ENCODE measurements at regions not wholly inside any gene's neighbourhood (a gene's known extent, or its start where the extent isn't known, plus 50 kb on each side); places are given as distances from the start of the nearest gene placed in this dataset.

GRCh38 chr16:86091976-86092375, 193.0 kb downstream of the IRF8 start:
- FAIRE-seq: no peak
- peaks cover 4% of the 10 kb centered on the region for H3K27me3 ChIP-seq (ENCODE audit: insufficient read depth, low read length)

GRCh38 chr16:86092586-86093480, 193.9 kb downstream of the IRF8 start:
- TF ChIP-seq, protein P1, sequence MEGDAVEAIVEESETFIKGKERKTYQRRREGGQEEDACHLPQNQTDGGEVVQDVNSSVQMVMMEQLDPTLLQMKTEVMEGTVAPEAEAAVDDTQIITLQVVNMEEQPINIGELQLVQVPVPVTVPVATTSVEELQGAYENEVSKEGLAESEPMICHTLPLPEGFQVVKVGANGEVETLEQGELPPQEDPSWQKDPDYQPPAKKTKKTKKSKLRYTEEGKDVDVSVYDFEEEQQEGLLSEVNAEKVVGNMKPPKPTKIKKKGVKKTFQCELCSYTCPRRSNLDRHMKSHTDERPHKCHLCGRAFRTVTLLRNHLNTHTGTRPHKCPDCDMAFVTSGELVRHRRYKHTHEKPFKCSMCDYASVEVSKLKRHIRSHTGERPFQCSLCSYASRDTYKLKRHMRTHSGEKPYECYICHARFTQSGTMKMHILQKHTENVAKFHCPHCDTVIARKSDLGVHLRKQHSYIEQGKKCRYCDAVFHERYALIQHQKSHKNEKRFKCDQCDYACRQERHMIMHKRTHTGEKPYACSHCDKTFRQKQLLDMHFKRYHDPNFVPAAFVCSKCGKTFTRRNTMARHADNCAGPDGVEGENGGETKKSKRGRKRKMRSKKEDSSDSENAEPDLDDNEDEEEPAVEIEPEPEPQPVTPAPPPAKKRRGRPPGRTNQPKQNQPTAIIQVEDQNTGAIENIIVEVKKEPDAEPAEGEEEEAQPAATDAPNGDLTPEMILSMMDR (IDR thresholded peaks at IDR 0.05; ENCODE audit: insufficient read depth, low read depth, low read length): no peak
- TF ChIP-seq EZH2 (IDR thresholded peaks at IDR 0.05; ENCODE audit: insufficient read depth, low read length): no peak
- no peaks in the 10 kb centered on the region for H3K4me1 Mint-ChIP-seq (ENCODE audit: low read depth, unreplicated experiment)
- Histone ChIP-seq H3K4me2 (ENCODE audit: low read length) (no peak overlapping the region), H3K27me3 (ENCODE audit: insufficient read depth, low read length) (peaks cover 4% of the 10 kb centered on the region), H3K4me3 (ENCODE audit: insufficient read depth, low read depth, low read length) (no peak overlapping the region), H3K4me1 (ENCODE audit: insufficient read depth, low read length) (no peaks in the 10 kb centered on the region), H3K79me2 (ENCODE audit: insufficient read depth, low read length) (no peaks in the 10 kb centered on the region), H3K9ac (ENCODE audit: low read length) (no peak overlapping the region), H3K9me3 (ENCODE audit: insufficient read depth, low read depth, low read length) (no peaks in the 10 kb centered on the region), H4K20me1 (ENCODE audit: insufficient read depth, low read length) (no peaks in the 10 kb centered on the region), H3K36me3 (ENCODE audit: insufficient read depth, low read length) (no peaks in the 10 kb centered on the region), H3K27ac (ENCODE audit: low read depth, low read length) (no peak overlapping the region), H2AFZ (ENCODE audit: low read depth, low read length) (no peak overlapping the region)
- H3K4me3 Mint-ChIP-seq (ENCODE audit: unreplicated experiment): no peak overlapping the region
- H3K36me3 Mint-ChIP-seq (ENCODE audit: low read depth, unreplicated experiment): no peaks in the 10 kb centered on the region
- H3K27ac Mint-ChIP-seq (ENCODE audit: unreplicated experiment): no peak overlapping the region
- no peak for DNase-seq (ENCODE audit: low read depth)
- peaks cover 4% of the 10 kb centered on the region for H3K9me3 Mint-ChIP-seq (ENCODE audit: unreplicated experiment)
- no peak for FAIRE-seq
- H3K27me3 Mint-ChIP-seq (ENCODE audit: low read depth, unreplicated experiment): peaks cover 47% of the 10 kb centered on the region

More at GRCh38 chr16:86091976-86092375, 193.0 kb downstream of the IRF8 start:
- Mint-ChIP-seq H3K4me3 (ENCODE audit: unreplicated experiment) (no peak overlapping the region), H3K27me3 (ENCODE audit: low read depth, unreplicated experiment) (peaks cover 53% of the 10 kb centered on the region), H3K27ac (ENCODE audit: unreplicated experiment) (no peak overlapping the region), H3K36me3 (ENCODE audit: low read depth, unreplicated experiment) (no peaks in the 10 kb centered on the region), H3K4me1 (ENCODE audit: low read depth, unreplicated experiment) (no peaks in the 10 kb centered on the region), H3K9me3 (ENCODE audit: unreplicated experiment) (no peaks in the 10 kb centered on the region)
- H3K27ac ChIP-seq (ENCODE audit: low read depth, low read length): no peak overlapping the region
- no peak overlapping the region for H3K4me3 ChIP-seq (ENCODE audit: insufficient read depth, low read depth, low read length)
- no peak overlapping the region for H2AFZ ChIP-seq (ENCODE audit: low read depth, low read length)
- H3K9ac ChIP-seq (ENCODE audit: low read length): no peak overlapping the region
- no peaks in the 10 kb centered on the region for H3K36me3 ChIP-seq (ENCODE audit: insufficient read depth, low read length)
- H4K20me1 ChIP-seq (ENCODE audit: insufficient read depth, low read length): no peaks in the 10 kb centered on the region
- no peak overlapping the region for H3K4me2 ChIP-seq (ENCODE audit: low read length)
- TF ChIP-seq, protein P1 (IDR thresholded peaks at IDR 0.05; ENCODE audit: insufficient read depth, low read depth, low read length): no peak
- TF ChIP-seq EZH2 (IDR thresholded peaks at IDR 0.05; ENCODE audit: insufficient read depth, low read length): no peak
- no peaks in the 10 kb centered on the region for H3K79me2 ChIP-seq (ENCODE audit: insufficient read depth, low read length)
- no peaks in the 10 kb centered on the region for H3K4me1 ChIP-seq (ENCODE audit: insufficient read depth, low read length)
- no peak for DNase-seq (ENCODE audit: low read depth)
- no peaks in the 10 kb centered on the region for H3K9me3 ChIP-seq (ENCODE audit: insufficient read depth, low read depth, low read length)

Data from astrocyte (in vitro differentiated cells and primary cell).